WTC11 (cell line): ENCODE measurements at regions not wholly inside any gene's neighbourhood (a gene's known extent, or its start where the extent isn't known, plus 50 kb on each side); places are given as distances from the start of the nearest gene placed in this dataset.
"Not testable (repeated sequence)": the region's sequence is repeated elsewhere in the genome, so short reads cannot be mapped to it uniquely, and the experiment has no call there.

Source experiments
- CTCF ChIP-seq: fragments of 200-600 bp; IDR thresholded peaks from 2 replicates; pipeline ENCODE4 v1.8.0; 2022; ENCODE audit warnings: antibody characterized with exemption
- MAX ChIP-seq: sonication (generic); formaldehyde crosslinking; IDR thresholded peaks from 2 replicates; pipeline ENCODE4 v1.8.0; 2022; ENCODE audit warnings: mild to moderate bottlenecking, missing genetic modification reagents
- NR2C2 ChIP-seq: sonication (generic); formaldehyde crosslinking; IDR thresholded peaks from 2 replicates; pipeline ENCODE4 v1.8.0; 2022; ENCODE audit warnings: mild to moderate bottlenecking, missing genetic modification reagents
- TEAD4 ChIP-seq: sonication (generic); formaldehyde crosslinking; IDR thresholded peaks from 2 replicates; pipeline ENCODE4 v1.8.0; 2022; ENCODE audit warnings: mild to moderate bottlenecking, missing genetic modification reagents

- not testable (repeated sequence) for TF ChIP-seq TEAD4; NR2C2; MAX (CRISPR knock-in tag); CTCF
These were observed 166.5 kb upstream of the MINDY3 start for GRCh38 chr10:16026832-16027231.
